ENCODE measurements at regions not wholly inside any gene's neighbourhood (a gene's known extent, or its start where the extent isn't known, plus 50 kb on each side); places are given as distances from the start of the nearest gene placed in this dataset.

GRCh38 chr1:80931178-80931577, 869.6 kb upstream of the ADGRL2 start:
- TF ChIP-seq YY1 (IDR thresholded peaks at IDR 0.05; ENCODE audit: insufficient read depth, insufficient read length) (no peak), ZNF274 (IDR thresholded peaks at IDR 0.05; ENCODE audit: low read depth, low read length) (no peak), SUZ12 (IDR thresholded peaks at IDR 0.05; ENCODE audit: extremely low read depth, insufficient read depth, insufficient read length) (no peak)
